ENCODE measurements at regions not wholly inside any gene's neighbourhood (a gene's known extent, or its start where the extent isn't known, plus 50 kb on each side); places are given as distances from the start of the nearest gene placed in this dataset.

- Histone ChIP-seq H3K56ac (ENCODE audit: low read length) (no peak overlapping the region), H3K36me3 (ENCODE audit: control insufficient read depth, insufficient read depth, low read length) (no peaks in the 10 kb centered on the region), H3K23ac (ENCODE audit: low read length) (no peak overlapping the region), H3K4me2 (ENCODE audit: low read length) (no peak overlapping the region), H3K4me1 (ENCODE audit: control insufficient read depth, low read depth, low read length) (no peaks in the 10 kb centered on the region), H3K79me2 (ENCODE audit: control insufficient read depth, insufficient read depth, low read length) (no peaks in the 10 kb centered on the region), H3K79me1 (ENCODE audit: low read length) (no peaks in the 10 kb centered on the region), H2AK5ac (ENCODE audit: low read length) (no peak overlapping the region), H3K27ac (ENCODE audit: low read depth, low read length) (no peak overlapping the region), H3K9ac (ENCODE audit: low read length) (no peak overlapping the region), H3K4ac (ENCODE audit: low read depth, low read length) (no peak overlapping the region), H3K18ac (ENCODE audit: low read length) (no peak overlapping the region), H3K27me3 (ENCODE audit: insufficient read depth, low read length, poor library complexity) (no peaks in the 10 kb centered on the region), H4K5ac (ENCODE audit: low read length) (no peak overlapping the region), H4K8ac (ENCODE audit: low read depth, low read length) (no peak overlapping the region), H2BK120ac (ENCODE audit: low read depth, low read length) (no peak overlapping the region), H2BK5ac (ENCODE audit: low read length) (no peak overlapping the region), H3K4me3 (ENCODE audit: low read length) (no peak overlapping the region), H2BK15ac (replicated peaks; ENCODE audit: low read depth) (no peak overlapping the region)
- no peak for DNase-seq
- WGBS (ENCODE audit: extremely low coverage, insufficient coverage, low lambda C conversion rate): no CpG with 5 or more reads among the region's 4 CpGs
These were observed 449.2 kb upstream of the TNP1 start for GRCh38 chr2:217309056-217309455.

DNA sequence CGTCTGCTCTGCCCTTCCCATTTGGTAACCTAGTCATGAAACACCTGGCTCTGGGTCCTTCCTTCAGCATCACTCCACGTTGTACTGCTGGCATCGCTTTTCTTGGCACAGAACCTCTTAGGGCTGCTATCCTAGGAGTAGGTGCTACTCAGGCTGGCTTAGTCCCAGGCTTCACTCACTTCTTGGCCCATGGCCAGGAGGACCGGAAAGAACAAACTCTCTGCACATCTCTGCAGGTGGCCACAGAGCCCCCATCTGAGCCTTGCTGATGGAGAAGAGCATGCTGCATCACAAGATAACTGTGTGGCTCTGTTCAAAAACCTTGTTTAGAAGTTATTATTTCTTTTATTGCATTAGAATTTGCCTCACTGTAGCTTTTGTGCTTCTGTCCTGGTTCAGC is 447.2 kb upstream of the TNP1 start:
- no peak for DNase-seq
- Histone ChIP-seq H2BK15ac (replicated peaks; ENCODE audit: low read depth) (no peak overlapping the region), H3K79me2 (ENCODE audit: control insufficient read depth, insufficient read depth, low read length) (no peaks in the 10 kb centered on the region), H4K5ac (ENCODE audit: low read length) (no peak overlapping the region), H4K8ac (ENCODE audit: low read depth, low read length) (no peak overlapping the region), H3K56ac (ENCODE audit: low read length) (no peak overlapping the region), H2AK5ac (ENCODE audit: low read length) (no peak overlapping the region), H3K4me1 (ENCODE audit: control insufficient read depth, low read depth, low read length) (no peaks in the 10 kb centered on the region), H3K23ac (ENCODE audit: low read length) (no peak overlapping the region), H2BK120ac (ENCODE audit: low read depth, low read length) (no peak overlapping the region), H3K36me3 (ENCODE audit: control insufficient read depth, insufficient read depth, low read length) (no peaks in the 10 kb centered on the region), H3K9ac (ENCODE audit: low read length) (no peak overlapping the region), H3K4me3 (ENCODE audit: low read length) (no peak overlapping the region), H3K79me1 (ENCODE audit: low read length) (no peaks in the 10 kb centered on the region), H3K27me3 (ENCODE audit: insufficient read depth, low read length, poor library complexity) (no peaks in the 10 kb centered on the region), H3K4ac (ENCODE audit: low read depth, low read length) (no peak overlapping the region), H3K4me2 (ENCODE audit: low read length) (no peak overlapping the region), H3K27ac (ENCODE audit: low read depth, low read length) (no peak overlapping the region), H2BK5ac (ENCODE audit: low read length) (no peak overlapping the region), H3K18ac (ENCODE audit: low read length) (no peak overlapping the region)
- WGBS (ENCODE audit: extremely low coverage, insufficient coverage, low lambda C conversion rate): no CpG with 5 or more reads among the region's 4 CpGs

GRCh38 chr2:217305882-217306281 is 446.0 kb upstream of the TNP1 start:
- Histone ChIP-seq H3K36me3 (ENCODE audit: control insufficient read depth, insufficient read depth, low read length) (no peaks in the 10 kb centered on the region), H2AK5ac (ENCODE audit: low read length) (no peak overlapping the region), H3K56ac (ENCODE audit: low read length) (no peak overlapping the region), H3K79me2 (ENCODE audit: control insufficient read depth, insufficient read depth, low read length) (no peaks in the 10 kb centered on the region), H2BK15ac (replicated peaks; ENCODE audit: low read depth) (no peak overlapping the region), H3K9ac (ENCODE audit: low read length) (no peak overlapping the region), H4K5ac (ENCODE audit: low read length) (no peak overlapping the region), H3K23ac (ENCODE audit: low read length) (no peak overlapping the region), H3K27ac (ENCODE audit: low read depth, low read length) (no peak overlapping the region), H3K4me1 (ENCODE audit: control insufficient read depth, low read depth, low read length) (no peaks in the 10 kb centered on the region), H2BK120ac (ENCODE audit: low read depth, low read length) (no peak overlapping the region), H3K27me3 (ENCODE audit: insufficient read depth, low read length, poor library complexity) (no peaks in the 10 kb centered on the region), H2BK5ac (ENCODE audit: low read length) (no peak overlapping the region), H4K8ac (ENCODE audit: low read depth, low read length) (no peak overlapping the region), H3K4ac (ENCODE audit: low read depth, low read length) (no peak overlapping the region), H3K18ac (ENCODE audit: low read length) (no peak overlapping the region), H3K79me1 (ENCODE audit: low read length) (no peaks in the 10 kb centered on the region), H3K4me3 (ENCODE audit: low read length) (no peak overlapping the region), H3K4me2 (ENCODE audit: low read length) (no peak overlapping the region)
- DNase-seq: no peak
- WGBS (ENCODE audit: extremely low coverage, insufficient coverage, low lambda C conversion rate): no CpG with 5 or more reads among the region's 3 CpGs

- no peak for DNase-seq
These were observed 444.7 kb upstream of the TNP1 start for GRCh38 chr2:217304582-217304981.

GRCh38 chr2:217302856-217303255 is 443.0 kb upstream of the TNP1 start:
- Histone ChIP-seq H2BK120ac (ENCODE audit: low read depth, low read length) (no peak overlapping the region), H3K18ac (ENCODE audit: low read length) (no peak overlapping the region), H3K79me1 (ENCODE audit: low read length) (no peaks in the 10 kb centered on the region), H3K36me3 (ENCODE audit: control insufficient read depth, insufficient read depth, low read length) (no peaks in the 10 kb centered on the region), H3K4ac (ENCODE audit: low read depth, low read length) (no peak overlapping the region), H3K9ac (ENCODE audit: low read length) (no peak overlapping the region), H3K4me1 (ENCODE audit: control insufficient read depth, low read depth, low read length) (no peaks in the 10 kb centered on the region), H3K4me3 (ENCODE audit: low read length) (no peak overlapping the region), H4K5ac (ENCODE audit: low read length) (no peak overlapping the region), H2AK5ac (ENCODE audit: low read length) (no peak overlapping the region), H3K23ac (ENCODE audit: low read length) (no peak overlapping the region), H3K56ac (ENCODE audit: low read length) (no peak overlapping the region), H2BK15ac (replicated peaks; ENCODE audit: low read depth) (no peak overlapping the region), H4K8ac (ENCODE audit: low read depth, low read length) (no peak overlapping the region), H3K27ac (ENCODE audit: low read depth, low read length) (no peak overlapping the region), H2BK5ac (ENCODE audit: low read length) (no peak overlapping the region), H3K4me2 (ENCODE audit: low read length) (no peak overlapping the region), H3K79me2 (ENCODE audit: control insufficient read depth, insufficient read depth, low read length) (no peaks in the 10 kb centered on the region), H3K27me3 (ENCODE audit: insufficient read depth, low read length, poor library complexity) (no peaks in the 10 kb centered on the region)
- no CpG with 5 or more reads among the region's 3 CpGs for WGBS (ENCODE audit: extremely low coverage, insufficient coverage, low lambda C conversion rate)
- DNase-seq: no peak

More at GRCh38 chr2:217304582-217304981, 444.7 kb upstream of the TNP1 start:
- Histone ChIP-seq H3K27ac (ENCODE audit: low read depth, low read length) (no peak overlapping the region), H3K4me1 (ENCODE audit: control insufficient read depth, low read depth, low read length) (no peaks in the 10 kb centered on the region), H3K79me2 (ENCODE audit: control insufficient read depth, insufficient read depth, low read length) (no peaks in the 10 kb centered on the region), H2BK15ac (replicated peaks; ENCODE audit: low read depth) (no peak overlapping the region), H3K23ac (ENCODE audit: low read length) (no peak overlapping the region), H3K4me2 (ENCODE audit: low read length) (no peak overlapping the region), H3K18ac (ENCODE audit: low read length) (no peak overlapping the region), H2AK5ac (ENCODE audit: low read length) (no peak overlapping the region), H2BK5ac (ENCODE audit: low read length) (no peak overlapping the region), H4K8ac (ENCODE audit: low read depth, low read length) (no peak overlapping the region), H3K4ac (ENCODE audit: low read depth, low read length) (no peak overlapping the region), H3K9ac (ENCODE audit: low read length) (no peak overlapping the region), H3K79me1 (ENCODE audit: low read length) (no peaks in the 10 kb centered on the region), H3K4me3 (ENCODE audit: low read length) (no peak overlapping the region), H4K5ac (ENCODE audit: low read length) (no peak overlapping the region), H2BK120ac (ENCODE audit: low read depth, low read length) (no peak overlapping the region), H3K27me3 (ENCODE audit: insufficient read depth, low read length, poor library complexity) (no peaks in the 10 kb centered on the region), H3K36me3 (ENCODE audit: control insufficient read depth, insufficient read depth, low read length) (no peaks in the 10 kb centered on the region), H3K56ac (ENCODE audit: low read length) (no peak overlapping the region)

DNA sequence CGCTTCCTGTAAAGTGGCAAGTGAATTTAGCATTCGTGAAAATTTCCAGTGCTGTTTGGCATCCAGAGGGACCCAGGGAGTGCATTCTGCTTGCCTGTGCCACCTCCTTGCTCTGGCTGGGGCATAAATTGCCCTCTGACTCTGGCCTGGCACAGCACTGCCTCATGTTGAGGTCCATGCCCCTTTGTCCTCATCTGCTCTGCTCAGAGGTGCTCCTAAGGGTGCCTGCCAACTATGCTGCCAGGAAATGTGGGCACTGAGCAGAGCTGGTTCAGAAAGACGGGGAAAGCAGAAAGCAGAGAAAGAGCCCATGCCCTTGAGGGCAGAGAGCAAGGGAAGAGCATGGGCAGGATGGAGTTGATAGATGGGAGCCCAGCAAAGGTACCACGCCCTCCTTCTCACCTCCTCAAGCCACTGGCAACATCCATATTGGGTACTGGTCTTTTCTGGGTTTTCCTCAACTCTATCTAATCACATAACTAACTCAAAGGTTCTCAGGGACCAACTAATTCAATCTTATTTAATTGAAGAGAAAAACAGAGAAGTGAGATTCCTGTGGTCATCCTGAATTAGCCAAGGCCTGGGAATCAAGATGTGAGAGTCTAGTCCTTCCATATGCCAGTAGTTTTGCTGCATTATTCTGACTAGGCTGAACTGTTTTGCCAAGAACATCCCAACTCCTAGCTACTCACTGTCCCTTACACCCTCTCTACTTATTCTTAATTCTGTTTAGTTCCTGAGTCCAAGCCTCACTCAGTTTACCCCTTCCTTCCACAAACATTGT is 441.5 kb upstream of the TNP1 start:
- WGBS (ENCODE audit: extremely low coverage, insufficient coverage, low lambda C conversion rate): no CpG with 5 or more reads among the region's 4 CpGs
- H3K27ac ChIP-seq (ENCODE audit: low read depth, low read length): no peak overlapping the region
- H2BK120ac ChIP-seq (ENCODE audit: low read depth, low read length): no peak overlapping the region

More for the DNA sequence above, 441.5 kb upstream of the TNP1 start:
- H2BK15ac ChIP-seq (replicated peaks; ENCODE audit: low read depth): no peak overlapping the region
- no peaks in the 10 kb centered on the region for H3K4me1 ChIP-seq (ENCODE audit: control insufficient read depth, low read depth, low read length)
- no peak overlapping the region for H4K8ac ChIP-seq (ENCODE audit: low read depth, low read length)
- H3K4ac ChIP-seq (ENCODE audit: low read depth, low read length): no peak overlapping the region
- H3K9ac ChIP-seq (ENCODE audit: low read length): no peak overlapping the region
- H3K18ac ChIP-seq (ENCODE audit: low read length): no peak overlapping the region
- H2BK5ac ChIP-seq (ENCODE audit: low read length): no peak overlapping the region
- H3K27me3 ChIP-seq (ENCODE audit: insufficient read depth, low read length, poor library complexity): no peaks in the 10 kb centered on the region
- H3K4me3 ChIP-seq (ENCODE audit: low read length): no peak overlapping the region
- H3K4me2 ChIP-seq (ENCODE audit: low read length): no peak overlapping the region
- H2AK5ac ChIP-seq (ENCODE audit: low read length): no peak overlapping the region
- no peak overlapping the region for H3K56ac ChIP-seq (ENCODE audit: low read length)
- no peaks in the 10 kb centered on the region for H3K36me3 ChIP-seq (ENCODE audit: control insufficient read depth, insufficient read depth, low read length)
- no peak overlapping the region for H3K23ac ChIP-seq (ENCODE audit: low read length)
- DNase-seq: no peak
- H3K79me1 ChIP-seq (ENCODE audit: low read length): no peaks in the 10 kb centered on the region
- H4K5ac ChIP-seq (ENCODE audit: low read length): no peak overlapping the region
- no peaks in the 10 kb centered on the region for H3K79me2 ChIP-seq (ENCODE audit: control insufficient read depth, insufficient read depth, low read length)
